Parathyroid adenoma (tissue), 2 donors: ENCODE measurements at regions not wholly inside any gene's neighbourhood (a gene's known extent, or its start where the extent isn't known, plus 50 kb on each side); places are given as distances from the start of the nearest gene placed in this dataset.

Experiments
- H2AFZ ChIP-seq: fragments of 300-600 bp; sonication (generic); one replicate; pipeline ENCODE4 v1.7.0; 2017; ENCODE audit warnings: antibody characterized with exemption, mild to moderate bottlenecking
- H3K27ac ChIP-seq: fragments of 300-600 bp; sonication (generic); one replicate; pipeline ENCODE4 v1.7.0; 2017
- H3K27me3 ChIP-seq: fragments of 300-600 bp; sonication (generic); one replicate; pipeline ENCODE4 v1.7.0; 2017; ENCODE audit warnings: low read length; ENCODE audit not compliant: control insufficient read depth, insufficient read depth
- H3K36me3 ChIP-seq: fragments of 300-600 bp; sonication (generic); one replicate; pipeline ENCODE4 v1.7.0; 2017; ENCODE audit warnings: low read length; ENCODE audit not compliant: control insufficient read depth, insufficient read depth
- H3K4me1 ChIP-seq: fragments of 300-600 bp; sonication (generic); one replicate; pipeline ENCODE4 v1.7.0; 2017; ENCODE audit warnings: control low read depth
- H3K4me2 ChIP-seq: fragments of 300-600 bp; sonication (generic); one replicate; pipeline ENCODE4 v1.7.0; 2017; ENCODE audit warnings: low read length
- H3K4me3 ChIP-seq: fragments of 300-600 bp; sonication (generic); one replicate; pipeline ENCODE4 v1.7.0; 2017; ENCODE audit warnings: low read depth, low read length
- H3K79me2 ChIP-seq: fragments of 300-600 bp; sonication (generic); one replicate; pipeline ENCODE4 v1.7.0; 2017; ENCODE audit warnings: control low read depth
- H3K9ac ChIP-seq: fragments of 300-600 bp; sonication (generic); one replicate; pipeline ENCODE4 v1.7.0; 2017; ENCODE audit warnings: mild to moderate bottlenecking
- H3K9me3 ChIP-seq: fragments of 300-600 bp; sonication (generic); one replicate; pipeline ENCODE4 v1.7.0; 2017; ENCODE audit warnings: low read length; ENCODE audit not compliant: control insufficient read depth
- CTCF ChIP-seq: fragments of 300-600 bp; sonication (generic); IDR thresholded peaks from one replicate; pipeline ENCODE4 v1.7.0; 2017; ENCODE audit warnings: antibody characterized with exemption, mild to moderate bottlenecking
- donor health status: primary hyperparathyroidism.

- Histone ChIP-seq H3K4me2 (no peak overlapping the region), H3K9me3 (no peaks in the 10 kb centered on the region), H3K9ac (no peak overlapping the region), H2AFZ (no peak overlapping the region), H3K27me3 (no peaks in the 10 kb centered on the region), H3K4me3 (no peak overlapping the region), H3K79me2 (no peaks in the 10 kb centered on the region), H3K27ac (no peak overlapping the region), H3K36me3 (no peaks in the 10 kb centered on the region), H3K4me1 (no peaks in the 10 kb centered on the region)
- no peak for TF ChIP-seq CTCF
Observed at GRCh38 chr6:86825436-86825835, 111.9 kb upstream of the HTR1E start.

- H3K79me2 ChIP-seq, result no peaks in the 10 kb centered on the region
- no peaks in the 10 kb centered on the region for H3K4me1 ChIP-seq
- no peak overlapping the region for H3K27ac ChIP-seq
- no peak overlapping the region for H3K4me3 ChIP-seq
- no peaks in the 10 kb centered on the region for H3K27me3 ChIP-seq
- H3K9ac ChIP-seq, result no peak overlapping the region
- H2AFZ ChIP-seq, result no peak overlapping the region
- H3K36me3 ChIP-seq, result no peaks in the 10 kb centered on the region
- no peak for TF ChIP-seq CTCF
- H3K9me3 ChIP-seq, result no peaks in the 10 kb centered on the region
- no peak overlapping the region for H3K4me2 ChIP-seq
Observed at GRCh38 chr6:86822747-86823146, 114.6 kb upstream of the HTR1E start.

GRCh38 chr6:86820750-86821149 lies 116.6 kb upstream of the HTR1E start:
- no peaks in the 10 kb centered on the region for H3K9me3 ChIP-seq
- no peak overlapping the region for H3K27ac ChIP-seq
- H3K36me3 ChIP-seq, result no peaks in the 10 kb centered on the region
- H3K27me3 ChIP-seq, result no peaks in the 10 kb centered on the region
- H3K79me2 ChIP-seq, result no peaks in the 10 kb centered on the region
- H3K4me2 ChIP-seq, result no peak overlapping the region
- no peak overlapping the region for H3K4me3 ChIP-seq
- H3K9ac ChIP-seq, result no peak overlapping the region
- no peaks in the 10 kb centered on the region for H3K4me1 ChIP-seq
- H2AFZ ChIP-seq, result no peak overlapping the region
- TF ChIP-seq CTCF, result no peak

GRCh38 chr6:86793649-86794048 lies 143.7 kb upstream of the HTR1E start:
- Histone ChIP-seq H2AFZ (no peak overlapping the region), H3K9me3 (no peaks in the 10 kb centered on the region), H3K4me3 (no peak overlapping the region), H3K9ac (no peak overlapping the region), H3K4me1 (no peaks in the 10 kb centered on the region), H3K79me2 (no peaks in the 10 kb centered on the region), H3K27ac (no peak overlapping the region), H3K4me2 (no peak overlapping the region), H3K36me3 (no peaks in the 10 kb centered on the region), H3K27me3 (no peaks in the 10 kb centered on the region)
- TF ChIP-seq CTCF, result no peak

GRCh38 chr6:86791476-86791875 lies 145.9 kb upstream of the HTR1E start:
- Histone ChIP-seq H3K79me2 (no peaks in the 10 kb centered on the region), H2AFZ (no peak overlapping the region), H3K9ac (no peak overlapping the region), H3K27me3 (no peaks in the 10 kb centered on the region), H3K27ac (no peak overlapping the region), H3K4me1 (no peaks in the 10 kb centered on the region), H3K9me3 (no peaks in the 10 kb centered on the region), H3K4me2 (no peak overlapping the region), H3K36me3 (no peaks in the 10 kb centered on the region), H3K4me3 (no peak overlapping the region)
- no peak for TF ChIP-seq CTCF
